NCI-H1105 treated with DMSO at 0.1 percent for 48 hours (cell line): ENCODE measurements at regions not wholly inside any gene's neighbourhood (a gene's known extent, or its start where the extent isn't known, plus 50 kb on each side); places are given as distances from the start of the nearest gene placed in this dataset.
"Not testable (repeated sequence)": the region's sequence is repeated elsewhere in the genome, so short reads cannot be mapped to it uniquely, and the experiment has no call there.

ENCODE experiments used
- DNase-seq: peaks from one replicate; lab custom pipeline; 2025; lab: John Stamatoyannopoulos, UW

DNA sequence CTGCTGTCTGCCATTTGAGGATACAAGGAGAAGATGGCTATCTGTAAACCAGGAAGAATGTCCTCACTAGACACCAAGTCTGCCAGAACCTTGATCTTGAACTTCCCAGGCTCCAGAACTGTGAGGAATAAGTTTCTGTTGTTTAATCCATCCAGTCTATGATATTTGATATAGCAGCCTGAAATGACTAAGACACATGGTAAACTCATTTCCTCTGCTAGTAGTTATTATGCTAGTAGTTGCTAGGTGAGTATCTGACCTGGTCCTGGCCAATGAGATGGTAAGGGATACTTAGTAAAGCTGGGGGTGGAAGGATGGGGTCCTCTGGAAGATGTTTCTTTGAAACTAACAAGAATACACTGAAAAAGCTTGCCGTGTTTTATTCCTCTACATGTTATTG is 280.7 kb upstream of the ARHGEF26 start:
- no peak for DNase-seq

GRCh38 chr3:153843994-153844393 is 277.2 kb upstream of the ARHGEF26 start:
- DNase-seq = no peak

DNA sequence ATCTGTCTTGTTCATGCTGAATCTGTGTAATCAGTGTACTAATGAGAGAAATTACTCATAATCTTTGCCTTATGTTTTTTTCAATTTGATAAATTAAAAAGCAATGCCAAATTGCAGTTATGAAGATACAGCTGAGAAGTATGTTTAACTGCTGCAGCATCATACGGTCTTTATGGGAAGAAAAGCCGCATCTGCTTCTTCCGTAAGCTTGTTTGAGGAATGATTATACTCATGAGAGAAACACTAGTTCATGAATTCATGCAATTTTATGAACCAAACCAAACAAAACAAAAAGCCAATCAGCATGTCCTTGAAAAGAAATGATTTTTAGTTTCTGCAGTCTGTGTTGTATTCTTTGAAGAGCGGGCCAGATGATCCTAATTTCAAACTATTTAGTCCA is 275.9 kb upstream of the ARHGEF26 start:
- no peak for DNase-seq

DNA sequence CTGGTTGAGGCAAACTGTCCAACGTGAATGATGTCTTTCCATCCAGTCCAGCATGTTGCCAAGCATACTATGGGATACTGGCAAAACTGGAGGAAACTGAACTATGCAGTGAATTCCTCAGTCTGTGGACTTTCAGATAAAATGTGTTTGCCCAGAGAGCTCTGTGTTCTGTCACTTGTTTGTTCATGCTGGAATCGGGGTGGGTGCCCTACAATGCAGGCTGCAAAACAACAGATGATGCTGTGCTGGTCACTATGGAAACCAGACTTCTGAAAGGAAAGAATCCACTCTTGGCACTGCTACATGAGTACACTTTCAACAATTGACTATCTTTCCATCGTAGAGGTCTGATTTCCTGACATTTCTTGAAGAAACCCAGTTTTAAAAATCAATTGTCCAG is 272.5 kb upstream of the ARHGEF26 start:
- DNase-seq = peak; percentile 29

- no peak for DNase-seq
Measured at GRCh38 chr3:153852355-153852754, 268.8 kb upstream of the ARHGEF26 start.

- no peak for DNase-seq
Measured at GRCh38 chr3:153853163-153853562, 268.0 kb upstream of the ARHGEF26 start.

- no peak for DNase-seq
Measured at GRCh38 chr3:153855772-153856171, 265.4 kb upstream of the ARHGEF26 start.

DNA sequence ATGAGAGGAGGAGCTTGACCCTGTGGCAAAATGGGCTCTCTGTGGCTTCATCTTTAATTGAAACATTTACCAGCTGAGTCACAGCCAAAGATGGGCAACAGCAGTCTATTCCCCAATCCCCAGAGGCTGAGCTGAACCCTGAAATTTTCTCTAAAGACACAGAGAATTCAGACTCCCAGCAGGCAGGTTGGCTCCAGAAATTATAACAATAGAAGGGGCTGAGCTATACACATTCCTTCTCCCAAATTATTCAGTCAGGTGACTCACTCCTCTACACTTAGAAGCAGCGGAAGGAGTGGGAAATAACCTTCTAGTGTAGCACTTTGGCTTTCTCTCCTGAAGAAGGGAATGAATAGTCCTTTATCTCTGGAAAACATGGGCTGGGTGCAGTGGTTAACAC is 264.3 kb upstream of the ARHGEF26 start:
- DNase-seq = no peak

- DNase-seq = no peak
Measured at GRCh38 chr3:153864793-153865192, 256.4 kb upstream of the ARHGEF26 start.

- DNase-seq = no peak
Measured at GRCh38 chr3:153866901-153867300, 254.3 kb upstream of the ARHGEF26 start.

DNA sequence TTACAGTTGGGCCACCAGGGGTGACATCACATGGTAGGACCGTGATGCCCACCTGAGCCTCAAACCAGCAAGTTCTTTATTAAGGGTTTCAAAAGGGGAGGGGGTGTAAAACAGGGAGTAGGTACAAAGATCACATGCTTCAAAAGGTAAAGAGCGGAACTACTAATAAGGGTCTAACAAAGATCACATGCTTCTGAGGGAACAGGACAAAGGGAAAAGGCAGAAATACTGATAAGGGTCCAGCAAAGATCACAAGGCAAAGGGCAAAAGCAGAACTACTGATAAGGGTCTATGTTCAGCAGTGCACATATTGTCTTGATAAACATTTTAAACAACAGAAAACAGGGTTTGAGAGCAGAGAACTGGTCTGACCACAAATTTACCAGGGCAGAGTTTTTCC is 246.8 kb upstream of the ARHGEF26 start:
- not testable (repeated sequence) for DNase-seq

GRCh38 chr3:153880493-153880892 is 240.7 kb upstream of the ARHGEF26 start:
- DNase-seq = no peak

GRCh38 chr3:153881201-153881600 is 240.0 kb upstream of the ARHGEF26 start:
- no peak for DNase-seq

DNA sequence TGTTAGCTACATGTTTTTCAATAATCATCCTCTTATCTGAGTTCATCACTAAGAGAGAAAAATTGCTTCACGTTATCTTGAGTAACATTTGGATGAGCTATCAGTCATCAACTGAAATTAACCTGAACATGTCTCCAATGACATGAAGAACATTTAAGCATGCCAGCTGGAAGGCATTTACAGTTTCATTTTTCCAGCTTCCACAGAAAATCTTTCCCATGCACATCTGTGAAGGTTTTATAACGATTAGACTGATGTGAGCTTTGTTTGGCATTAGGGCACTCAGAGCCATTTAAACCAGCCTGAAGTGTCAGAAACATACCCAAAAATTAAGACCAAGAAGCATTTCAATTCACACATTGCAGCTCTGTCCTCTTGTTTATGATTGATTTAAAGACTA is 235.8 kb upstream of the ARHGEF26 start:
- no peak for DNase-seq

- no peak for DNase-seq
Measured at GRCh38 chr3:153889905-153890334, 231.3 kb upstream of the ARHGEF26 start.

GRCh38 chr3:153892126-153892525 is 229.1 kb upstream of the ARHGEF26 start:
- no peak for DNase-seq

GRCh38 chr3:153894857-153895256 is 226.3 kb upstream of the ARHGEF26 start:
- no peak for DNase-seq

DNA sequence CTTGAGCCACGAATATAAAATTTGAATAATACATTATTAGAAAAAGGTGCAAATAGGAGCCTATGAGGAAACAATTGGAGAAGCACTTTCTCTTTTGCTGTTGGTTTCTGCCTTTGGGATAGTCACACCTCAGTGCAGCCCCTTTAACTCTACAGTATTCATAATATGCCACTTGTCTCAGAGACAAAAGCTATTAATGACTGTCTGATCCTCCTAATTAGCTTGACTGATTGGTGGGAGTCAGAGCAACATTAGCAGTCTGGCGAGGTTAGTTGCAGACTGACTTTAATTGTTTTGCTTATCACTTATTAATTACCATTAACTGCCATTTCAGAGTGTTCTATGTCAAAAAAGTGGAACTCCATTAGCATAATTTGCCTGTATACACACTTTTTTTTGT is 225.0 kb upstream of the ARHGEF26 start:
- DNase-seq = no peak

DNA sequence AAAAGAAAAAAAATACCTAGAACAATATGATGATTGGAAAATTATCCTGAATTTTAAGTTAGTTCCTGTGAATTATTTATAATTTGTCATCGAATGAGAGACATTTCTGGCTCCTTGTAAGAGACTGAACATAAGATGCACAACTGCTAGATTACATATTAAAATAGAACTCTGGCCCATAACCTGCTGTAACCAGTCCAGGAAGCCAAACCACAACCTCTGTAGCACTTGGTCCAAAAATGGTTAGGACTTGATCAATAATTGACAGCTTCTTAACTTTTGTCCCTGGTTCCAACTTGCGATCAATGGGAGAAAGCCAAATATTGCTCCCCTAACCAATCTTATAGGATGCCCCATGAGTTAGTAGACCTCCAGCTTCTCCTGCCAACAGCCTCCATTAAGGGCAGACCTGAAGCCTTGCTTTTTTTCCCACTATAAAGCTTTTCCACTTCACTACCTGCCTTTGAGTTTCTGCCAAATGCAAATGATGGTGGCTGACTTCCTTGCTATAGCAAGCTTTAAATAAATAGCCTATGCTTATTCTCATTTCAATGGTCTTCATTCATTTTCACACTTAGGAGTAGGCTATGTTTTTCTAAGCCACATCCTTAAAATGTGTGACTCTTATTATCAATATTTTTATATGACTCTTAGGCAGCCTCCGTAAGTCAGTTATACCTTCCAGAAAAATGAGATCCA is 224.0 kb upstream of the ARHGEF26 start:
- DNase-seq = peak; percentile 42

DNA sequence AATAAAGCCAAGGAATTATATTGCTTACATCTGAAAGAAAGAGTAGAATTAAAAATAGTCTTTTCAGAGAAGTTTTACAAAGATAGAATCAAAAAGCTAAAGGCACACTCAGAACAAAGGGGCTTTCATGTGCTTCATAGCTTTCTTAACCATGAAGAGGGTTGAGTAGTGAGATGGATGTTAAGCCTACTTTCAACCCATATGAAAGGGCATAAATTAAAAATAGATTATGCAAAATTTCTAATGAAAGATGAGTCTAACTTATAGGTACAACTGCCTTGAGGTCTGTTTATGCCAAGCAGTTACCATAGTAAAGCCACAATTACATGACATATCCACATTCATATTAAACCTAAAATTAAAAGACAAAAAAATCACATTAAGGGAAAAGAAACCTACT is 223.3 kb upstream of the ARHGEF26 start:
- DNase-seq = no peak

DNA sequence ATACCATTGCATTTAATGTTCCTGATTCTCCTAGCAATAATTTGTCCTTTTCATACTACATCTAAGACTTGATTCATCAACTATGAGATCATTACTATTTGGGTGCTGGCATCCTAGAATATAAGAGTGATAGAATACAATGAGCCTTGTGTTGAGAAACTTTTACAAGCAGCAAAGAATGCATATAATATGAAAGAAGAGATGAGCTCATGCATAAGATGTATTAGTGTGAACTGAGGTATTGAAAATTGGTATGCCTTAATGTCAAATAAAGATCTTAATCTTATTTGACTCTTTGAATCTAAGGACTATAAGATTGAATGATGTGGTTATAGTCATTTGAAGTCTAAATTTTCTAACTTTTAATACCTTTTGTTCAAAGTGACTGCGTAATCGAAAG is 220.0 kb upstream of the ARHGEF26 start:
- no peak for DNase-seq

- no peak for DNase-seq
Measured at GRCh38 chr3:153901991-153902390, 219.2 kb upstream of the ARHGEF26 start.

GRCh38 chr3:153903430-153903829 is 217.8 kb upstream of the ARHGEF26 start:
- no peak for DNase-seq

DNA sequence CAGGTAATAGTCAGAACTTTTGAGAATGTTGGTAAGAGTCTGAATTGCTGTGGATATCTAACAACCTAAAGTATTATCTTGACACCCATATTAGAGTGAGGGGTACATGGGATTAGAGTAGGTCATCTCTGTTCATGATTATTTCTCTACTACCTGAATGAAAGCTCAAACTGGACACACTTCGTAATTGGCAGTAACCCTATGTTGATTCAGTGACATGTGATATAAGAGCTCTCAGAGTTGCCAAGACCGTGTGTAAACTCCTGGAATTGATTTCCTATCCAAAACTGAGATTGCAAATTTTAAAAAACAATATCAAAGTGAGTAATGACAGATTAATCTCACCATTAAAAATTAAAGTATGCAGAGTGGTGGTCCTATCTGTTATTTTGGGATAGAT is 214.8 kb upstream of the ARHGEF26 start:
- no peak for DNase-seq
